ENCODE measurements at regions not wholly inside any gene's neighbourhood (a gene's known extent, or its start where the extent isn't known, plus 50 kb on each side); places are given as distances from the start of the nearest gene placed in this dataset.
"Not testable (repeated sequence)": the region's sequence is repeated elsewhere in the genome, so short reads cannot be mapped to it uniquely, and the experiment has no call there.

DNA sequence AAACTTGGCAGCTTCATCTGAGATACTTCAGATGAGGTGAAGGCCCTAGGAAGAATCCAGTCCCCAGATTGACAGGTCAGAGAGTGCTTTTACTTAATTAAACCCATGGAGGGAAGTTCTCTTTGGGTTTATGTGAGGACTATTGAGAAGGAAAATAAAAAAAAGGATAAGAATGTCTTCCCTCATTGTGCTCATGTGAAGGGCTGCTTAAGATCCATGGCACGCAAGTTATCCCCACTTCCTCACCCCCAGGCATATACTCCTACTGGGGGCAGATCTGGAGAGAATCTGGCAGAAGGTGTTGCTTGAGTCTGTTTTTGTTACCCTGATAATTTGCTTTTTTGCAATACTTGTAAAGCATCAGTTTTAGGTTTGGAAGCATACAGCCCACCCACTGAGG, 322.9 kb upstream of the TFAP2D start:
- Histone ChIP-seq H3K4me1 (ENCODE audit: control insufficient read depth, insufficient read depth, low read length) (no peaks in the 10 kb centered on the region), H3K9me3 (ENCODE audit: control insufficient read depth, low read depth, low read length) (no peaks in the 10 kb centered on the region), H3K27me3 (ENCODE audit: control insufficient read depth, insufficient read depth, low read length) (no peaks in the 10 kb centered on the region), H3K36me3 (ENCODE audit: control insufficient read depth, insufficient read depth, low read length) (no peaks in the 10 kb centered on the region), H3K27ac (ENCODE audit: low read length) (no peak overlapping the region), H3K4me3 (ENCODE audit: low read length) (no peak overlapping the region)
- WGBS (ENCODE audit: insufficient coverage, low lambda C conversion rate), result no CpG with 5 or more reads among the region's 1 CpG
- no peak for DNase-seq

DNA sequence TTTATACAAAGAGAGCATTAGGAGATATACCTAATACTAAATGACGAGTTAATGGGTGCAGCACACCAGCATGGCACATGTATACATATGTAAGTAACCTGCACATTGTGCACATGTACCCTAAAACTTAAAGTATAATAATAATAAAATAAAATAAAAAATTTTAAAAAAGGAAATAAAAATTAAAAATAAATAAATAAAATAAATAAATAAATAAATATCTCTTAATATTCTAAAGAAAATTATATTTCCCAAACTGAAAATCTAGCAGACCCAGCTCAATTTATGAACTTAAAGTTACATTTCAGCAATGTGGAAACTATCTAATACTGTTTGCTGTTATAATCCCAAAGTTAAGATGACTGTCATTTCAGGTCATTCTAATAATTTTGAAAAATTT, 319.2 kb upstream of the TFAP2D start:
- H3K4me1 ChIP-seq (ENCODE audit: control insufficient read depth, insufficient read depth, low read length); DNase-seq; H3K4me3 ChIP-seq (ENCODE audit: low read length); H3K36me3 ChIP-seq (ENCODE audit: control insufficient read depth, insufficient read depth, low read length); H3K9me3 ChIP-seq (ENCODE audit: control insufficient read depth, low read depth, low read length); H3K27me3 ChIP-seq (ENCODE audit: control insufficient read depth, insufficient read depth, low read length); H3K27ac ChIP-seq (ENCODE audit: low read length): not testable (repeated sequence)
- no CpG with 5 or more reads among the region's 1 CpG for WGBS (ENCODE audit: insufficient coverage, low lambda C conversion rate)

DNA sequence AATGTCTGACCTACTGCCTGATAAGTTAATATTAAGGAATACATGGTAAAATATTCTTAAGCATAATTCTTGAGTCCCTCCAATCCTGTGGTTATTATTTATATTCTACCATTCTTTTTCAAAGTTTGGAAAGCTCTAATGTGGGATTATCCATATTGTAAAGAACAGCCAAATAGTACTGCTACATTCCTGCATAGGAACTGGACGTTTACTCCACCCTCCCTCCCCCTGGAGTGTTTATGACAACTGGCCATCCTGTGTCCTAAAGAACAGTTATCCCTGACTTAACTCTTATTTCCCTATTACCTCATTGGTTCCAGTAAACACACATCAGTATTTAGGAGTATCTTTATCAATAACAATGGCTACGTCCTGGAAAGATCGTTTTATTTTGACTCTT, 308.7 kb upstream of the TFAP2D start:
- H3K27me3 ChIP-seq (ENCODE audit: control insufficient read depth, insufficient read depth, low read length), result no peaks in the 10 kb centered on the region
- no CpG with 5 or more reads among the region's 3 CpGs for WGBS (ENCODE audit: insufficient coverage, low lambda C conversion rate)
- H3K4me1 ChIP-seq (ENCODE audit: control insufficient read depth, insufficient read depth, low read length), result no peaks in the 10 kb centered on the region
- H3K27ac ChIP-seq (ENCODE audit: low read length), result no peak overlapping the region
- no peak for DNase-seq
- H3K36me3 ChIP-seq (ENCODE audit: control insufficient read depth, insufficient read depth, low read length), result no peaks in the 10 kb centered on the region
- no peaks in the 10 kb centered on the region for H3K9me3 ChIP-seq (ENCODE audit: control insufficient read depth, low read depth, low read length)
- H3K4me3 ChIP-seq (ENCODE audit: low read length), result no peak overlapping the region

GRCh38 chr6:50410579-50410978, 302.7 kb upstream of the TFAP2D start:
- DNase-seq, result no peak
- no peak overlapping the region for H3K4me3 ChIP-seq (ENCODE audit: low read length)
- no peaks in the 10 kb centered on the region for H3K9me3 ChIP-seq (ENCODE audit: control insufficient read depth, low read depth, low read length)
- no peaks in the 10 kb centered on the region for H3K27me3 ChIP-seq (ENCODE audit: control insufficient read depth, insufficient read depth, low read length)
- WGBS (ENCODE audit: insufficient coverage, low lambda C conversion rate), result no CpG with 5 or more reads among the region's 1 CpG
- no peak overlapping the region for H3K27ac ChIP-seq (ENCODE audit: low read length)
- no peaks in the 10 kb centered on the region for H3K36me3 ChIP-seq (ENCODE audit: control insufficient read depth, insufficient read depth, low read length)
- H3K4me1 ChIP-seq (ENCODE audit: control insufficient read depth, insufficient read depth, low read length), result no peaks in the 10 kb centered on the region

GRCh38 chr6:50421041-50421440, 292.3 kb upstream of the TFAP2D start:
- not testable (repeated sequence) for H3K27me3 ChIP-seq (ENCODE audit: control insufficient read depth, insufficient read depth, low read length); DNase-seq
- 100% methylated on average over 1 of the region's 8 CpGs for WGBS (ENCODE audit: insufficient coverage, low lambda C conversion rate)

DNA sequence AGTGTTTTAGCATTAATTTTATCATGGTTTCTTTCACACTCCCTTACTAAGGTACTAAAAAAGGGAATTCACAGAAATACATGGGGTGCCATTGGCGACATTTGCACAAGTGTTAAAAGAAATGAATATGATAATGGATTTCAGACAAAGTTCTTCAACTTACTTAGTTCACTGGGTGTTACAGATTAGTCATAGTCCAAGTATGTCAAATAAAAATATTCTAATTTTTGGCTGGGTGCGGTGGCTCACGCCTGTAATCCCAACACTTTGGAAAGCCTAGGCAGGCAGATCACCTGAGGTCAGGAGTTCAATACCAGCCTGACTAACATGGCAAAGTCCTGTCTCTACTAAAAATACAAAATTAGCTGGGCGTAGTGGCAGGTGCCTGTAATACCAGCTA, 286.1 kb upstream of the TFAP2D start:
- H3K4me3 ChIP-seq (ENCODE audit: low read length), result no peak overlapping the region
- DNase-seq, result no peak
- H3K27ac ChIP-seq (ENCODE audit: low read length), result no peak overlapping the region
- no peaks in the 10 kb centered on the region for H3K27me3 ChIP-seq (ENCODE audit: control insufficient read depth, insufficient read depth, low read length)
- 100% methylated on average over 1 of the region's 4 CpGs for WGBS (ENCODE audit: insufficient coverage, low lambda C conversion rate)
- H3K36me3 ChIP-seq (ENCODE audit: control insufficient read depth, insufficient read depth, low read length), result no peaks in the 10 kb centered on the region
- no peaks in the 10 kb centered on the region for H3K4me1 ChIP-seq (ENCODE audit: control insufficient read depth, insufficient read depth, low read length)
- H3K9me3 ChIP-seq (ENCODE audit: control insufficient read depth, low read depth, low read length), result no peaks in the 10 kb centered on the region

More at GRCh38 chr6:50421041-50421440, 292.3 kb upstream of the TFAP2D start:
- not testable (repeated sequence) for H3K27ac ChIP-seq (ENCODE audit: low read length); H3K4me1 ChIP-seq (ENCODE audit: control insufficient read depth, insufficient read depth, low read length); H3K9me3 ChIP-seq (ENCODE audit: control insufficient read depth, low read depth, low read length); H3K36me3 ChIP-seq (ENCODE audit: control insufficient read depth, insufficient read depth, low read length); H3K4me3 ChIP-seq (ENCODE audit: low read length)

- H3K27me3 ChIP-seq (ENCODE audit: control insufficient read depth, insufficient read depth, low read length), result no peaks in the 10 kb centered on the region
- no peak overlapping the region for H3K27ac ChIP-seq (ENCODE audit: low read length)
- no peak for DNase-seq
- no CpG with 5 or more reads among the region's 1 CpG for WGBS (ENCODE audit: insufficient coverage, low lambda C conversion rate)
- no peaks in the 10 kb centered on the region for H3K4me1 ChIP-seq (ENCODE audit: control insufficient read depth, insufficient read depth, low read length)
- no peaks in the 10 kb centered on the region for H3K36me3 ChIP-seq (ENCODE audit: control insufficient read depth, insufficient read depth, low read length)
- H3K4me3 ChIP-seq (ENCODE audit: low read length), result no peak overlapping the region
- H3K9me3 ChIP-seq (ENCODE audit: control insufficient read depth, low read depth, low read length), result no peaks in the 10 kb centered on the region
Observed at GRCh38 chr6:50437901-50438300, 275.4 kb upstream of the TFAP2D start.

- no CpG with 5 or more reads among the region's 4 CpGs for WGBS (ENCODE audit: insufficient coverage, low lambda C conversion rate)
- H3K4me1 ChIP-seq (ENCODE audit: control insufficient read depth, insufficient read depth, low read length), result no peaks in the 10 kb centered on the region
- no peak overlapping the region for H3K27ac ChIP-seq (ENCODE audit: low read length)
- H3K36me3 ChIP-seq (ENCODE audit: control insufficient read depth, insufficient read depth, low read length), result no peaks in the 10 kb centered on the region
- DNase-seq, result no peak
- H3K27me3 ChIP-seq (ENCODE audit: control insufficient read depth, insufficient read depth, low read length), result no peaks in the 10 kb centered on the region
- no peaks in the 10 kb centered on the region for H3K9me3 ChIP-seq (ENCODE audit: control insufficient read depth, low read depth, low read length)
- H3K4me3 ChIP-seq (ENCODE audit: low read length), result no peak overlapping the region
Observed at GRCh38 chr6:50442531-50443040, 270.7 kb upstream of the TFAP2D start.

- Histone ChIP-seq H3K4me3 (ENCODE audit: low read length) (no peak overlapping the region), H3K9me3 (ENCODE audit: control insufficient read depth, low read depth, low read length) (no peaks in the 10 kb centered on the region), H3K4me1 (ENCODE audit: control insufficient read depth, insufficient read depth, low read length) (no peaks in the 10 kb centered on the region), H3K27me3 (ENCODE audit: control insufficient read depth, insufficient read depth, low read length) (no peaks in the 10 kb centered on the region), H3K27ac (ENCODE audit: low read length) (no peak overlapping the region), H3K36me3 (ENCODE audit: control insufficient read depth, insufficient read depth, low read length) (no peaks in the 10 kb centered on the region)
- DNase-seq, result no peak
- WGBS (ENCODE audit: insufficient coverage, low lambda C conversion rate), result 90% methylated on average over 2 of the region's 3 CpGs
Observed at GRCh38 chr6:50443144-50443543, 270.2 kb upstream of the TFAP2D start.

- H3K4me3 ChIP-seq (ENCODE audit: low read length), result no peak overlapping the region
- DNase-seq, result no peak
- H3K27me3 ChIP-seq (ENCODE audit: control insufficient read depth, insufficient read depth, low read length), result no peaks in the 10 kb centered on the region
- no peaks in the 10 kb centered on the region for H3K4me1 ChIP-seq (ENCODE audit: control insufficient read depth, insufficient read depth, low read length)
- 55% methylated on average over 2 of the region's 2 CpGs for WGBS (ENCODE audit: insufficient coverage, low lambda C conversion rate)
- no peaks in the 10 kb centered on the region for H3K36me3 ChIP-seq (ENCODE audit: control insufficient read depth, insufficient read depth, low read length)
- H3K27ac ChIP-seq (ENCODE audit: low read length), result no peak overlapping the region
- H3K9me3 ChIP-seq (ENCODE audit: control insufficient read depth, low read depth, low read length), result no peaks in the 10 kb centered on the region
Observed at GRCh38 chr6:50449128-50449527, 264.2 kb upstream of the TFAP2D start.

GRCh38 chr6:50451826-50452400, 261.4 kb upstream of the TFAP2D start:
- no peaks in the 10 kb centered on the region for H3K36me3 ChIP-seq (ENCODE audit: control insufficient read depth, insufficient read depth, low read length)
- H3K4me1 ChIP-seq (ENCODE audit: control insufficient read depth, insufficient read depth, low read length), result no peaks in the 10 kb centered on the region
- WGBS (ENCODE audit: insufficient coverage, low lambda C conversion rate), result 81% methylated on average over 2 of the region's 4 CpGs
- no peak overlapping the region for H3K4me3 ChIP-seq (ENCODE audit: low read length)
- H3K9me3 ChIP-seq (ENCODE audit: control insufficient read depth, low read depth, low read length), result no peaks in the 10 kb centered on the region
- H3K27me3 ChIP-seq (ENCODE audit: control insufficient read depth, insufficient read depth, low read length), result no peaks in the 10 kb centered on the region
- no peak overlapping the region for H3K27ac ChIP-seq (ENCODE audit: low read length)
- DNase-seq, result no peak

Data from large intestine (tissue), 3 donors.